Bronchial epithelial cell (primary cell): ENCODE measurements at regions not wholly inside any gene's neighbourhood (a gene's known extent, or its start where the extent isn't known, plus 50 kb on each side); places are given as distances from the start of the nearest gene placed in this dataset.
"Not testable (repeated sequence)": the region's sequence is repeated elsewhere in the genome, so short reads cannot be mapped to it uniquely, and the experiment has no call there.

Source experiments
- DNase-seq: peaks from one replicate; pipeline ENCODE4 v3.0.0-alpha.2; 2010; ENCODE audit warnings: low read depth
- FAIRE-seq: peaks from 2 replicates; lab custom pipeline; 2011; peaks lifted over from hg19 to GRCh38; lab: Jason Lieb, UNC
- H3K27me3 ChIP-seq: 2 replicates; pipeline ENCODE4 v1.5.1; 2011; ENCODE audit warnings: low read length; ENCODE audit not compliant: control insufficient read depth, insufficient read depth
- H3K36me3 ChIP-seq: 2 replicates; pipeline ENCODE4 v1.5.1; 2011; ENCODE audit warnings: low read length; ENCODE audit not compliant: control insufficient read depth, insufficient read depth
- H3K4me3 ChIP-seq: 2 replicates; pipeline ENCODE4 v1.5.1; 2011; ENCODE audit warnings: mild to moderate bottlenecking, low read depth, low read length, control low read depth
- CTCF ChIP-seq: IDR thresholded peaks from 2 replicates; pipeline ENCODE4 v1.5.1; 2011; ENCODE audit warnings: mild to moderate bottlenecking, moderate library complexity, low read length, control low read depth, inconsistent platforms; ENCODE audit not compliant: insufficient read depth, severe bottlenecking

- TF ChIP-seq CTCF, result no peak
- FAIRE-seq (no peak), DNase-seq (no peak)
- H3K4me3 ChIP-seq, result no peak overlapping the region
- H3K27me3 ChIP-seq, result no peaks in the 10 kb centered on the region
- no peaks in the 10 kb centered on the region for H3K36me3 ChIP-seq
Measured at GRCh38 chr14:104307627-104308401, 169.4 kb downstream of the KIF26A start.

GRCh38 chr14:104308534-104308933 lies 170.1 kb downstream of the KIF26A start:
- not testable (repeated sequence) for DNase-seq, H3K4me3 ChIP-seq, H3K27me3 ChIP-seq, H3K36me3 ChIP-seq, FAIRE-seq

DNA sequence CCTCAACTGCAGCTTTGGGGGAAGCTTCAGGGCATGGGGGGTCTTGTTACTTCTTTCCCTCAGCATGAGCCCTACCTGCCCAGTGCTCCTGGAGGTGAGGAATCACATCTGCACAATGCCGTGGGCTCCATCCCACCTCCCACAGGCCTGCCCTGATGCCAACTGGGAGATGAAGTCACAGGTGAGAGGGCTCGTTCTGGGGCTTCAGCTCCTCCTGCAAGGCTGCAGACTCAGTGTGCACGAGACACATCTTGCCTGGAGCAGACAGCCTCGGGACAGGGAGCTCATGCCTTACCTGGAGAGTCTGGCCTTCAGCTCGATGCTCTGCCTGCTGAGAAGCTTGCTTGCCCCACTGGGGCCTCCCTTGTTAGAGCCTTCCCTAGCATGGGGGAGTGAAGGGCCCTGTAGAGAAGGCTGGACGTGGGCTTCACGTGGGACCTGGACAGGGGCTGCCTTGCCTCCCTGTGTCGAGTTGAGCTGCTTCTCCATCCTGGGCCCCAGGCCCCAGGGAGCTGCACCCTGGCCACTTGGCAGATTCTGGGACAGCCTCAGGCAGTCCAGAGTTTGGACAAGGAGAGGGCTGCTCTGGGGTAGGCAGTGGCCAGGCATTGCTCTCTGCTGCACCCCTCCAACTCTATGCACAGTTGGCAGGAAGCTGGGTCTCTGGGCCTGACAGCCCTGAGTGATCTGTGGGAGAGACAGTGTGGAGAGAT lies 171.4 kb downstream of the KIF26A start:
- FAIRE-seq (no peak), DNase-seq (no peak)
- no peaks in the 10 kb centered on the region for H3K36me3 ChIP-seq
- no peak for TF ChIP-seq CTCF
- no peaks in the 10 kb centered on the region for H3K27me3 ChIP-seq
- no peak overlapping the region for H3K4me3 ChIP-seq

DNA sequence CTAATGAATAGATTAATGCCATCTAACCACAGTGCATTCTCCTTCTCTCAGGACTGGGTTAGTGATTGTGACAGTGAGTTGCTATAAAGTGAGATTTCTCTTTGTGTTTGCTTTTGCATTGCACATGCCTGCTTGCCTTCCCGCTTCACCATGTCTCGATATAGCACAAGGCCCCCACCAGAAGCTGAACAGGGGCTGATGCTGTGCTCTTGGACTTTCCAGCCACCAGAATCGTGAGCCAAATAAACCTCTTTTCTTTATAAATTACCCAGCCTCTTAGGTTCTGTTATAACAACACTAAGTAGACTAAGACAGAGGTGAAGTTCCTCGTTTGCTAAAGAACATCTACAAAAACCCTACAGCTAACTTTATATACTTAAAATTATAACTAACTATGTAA lies 173.0 kb downstream of the KIF26A start:
- H3K36me3 ChIP-seq, result no peaks in the 10 kb centered on the region
- no peak for FAIRE-seq
- H3K4me3 ChIP-seq, result no peak overlapping the region
- no peaks in the 10 kb centered on the region for H3K27me3 ChIP-seq
- DNase-seq, result no peak
- no peak for TF ChIP-seq CTCF

DNA sequence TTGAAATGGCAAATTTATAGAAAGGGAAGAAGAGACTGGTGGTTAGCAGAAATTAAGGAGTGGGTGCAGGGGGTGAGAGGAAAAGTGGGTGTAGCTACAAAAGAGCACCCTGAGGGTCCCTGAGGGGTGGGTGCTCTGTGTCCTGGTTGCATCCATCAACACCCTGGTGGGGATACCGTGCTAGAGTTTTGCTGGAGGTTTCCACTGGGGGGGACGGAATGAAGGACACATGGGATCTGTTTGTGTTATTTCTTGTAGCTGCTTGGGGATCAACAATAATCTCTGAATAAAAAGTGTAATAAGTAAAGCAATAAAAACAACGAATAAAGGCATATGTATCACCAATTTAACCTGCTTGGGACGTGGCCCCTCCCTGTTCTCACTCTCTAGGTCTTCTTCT lies 175.3 kb downstream of the KIF26A start:
- Histone ChIP-seq H3K27me3 (no peaks in the 10 kb centered on the region), H3K36me3 (no peaks in the 10 kb centered on the region), H3K4me3 (no peak overlapping the region)
- TF ChIP-seq CTCF, result no peak
- FAIRE-seq, result no peak
- DNase-seq, result no peak

DNA sequence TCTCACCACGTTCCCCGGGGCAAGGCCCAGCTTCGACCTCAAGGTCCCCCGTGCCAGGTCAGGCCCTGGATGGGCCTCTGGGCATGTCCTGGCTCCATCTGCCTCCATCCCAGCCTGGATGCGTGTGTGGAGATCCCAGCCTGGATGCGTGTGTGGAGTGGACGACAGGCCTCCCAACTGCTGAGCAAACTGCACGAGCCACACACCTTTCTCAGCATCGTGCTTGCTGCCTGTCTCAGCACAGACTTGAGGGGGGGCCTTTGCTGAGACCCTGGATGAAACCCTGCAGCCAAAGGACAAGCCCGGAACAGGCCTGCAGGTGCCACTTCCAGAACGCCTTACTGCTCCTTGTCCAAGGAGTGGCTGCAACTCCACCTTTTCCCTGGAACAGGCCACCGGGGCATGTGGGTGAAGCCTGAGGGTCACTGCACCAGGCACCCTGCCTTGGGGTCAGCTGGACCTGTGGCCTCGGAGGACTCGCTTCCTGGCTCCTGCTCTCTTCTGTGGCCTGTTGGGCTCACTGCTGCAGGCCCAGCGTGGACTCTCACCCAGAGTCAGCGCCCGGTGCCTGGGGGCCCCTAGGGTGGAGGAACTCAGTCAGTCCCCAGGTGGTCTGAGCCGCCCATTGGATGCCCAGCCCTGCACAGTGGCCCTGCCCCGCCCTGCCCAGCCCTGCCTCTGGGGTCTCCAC lies 176.0 kb downstream of the KIF26A start:
- no peak for FAIRE-seq
- Histone ChIP-seq H3K4me3 (no peak overlapping the region), H3K36me3 (no peaks in the 10 kb centered on the region), H3K27me3 (no peaks in the 10 kb centered on the region)
- no peak for DNase-seq
- no peak for TF ChIP-seq CTCF
